ENCODE measurements at regions not wholly inside any gene's neighbourhood (a gene's known extent, or its start where the extent isn't known, plus 50 kb on each side); places are given as distances from the start of the nearest gene placed in this dataset.

GRCh38 chr7:47028284-47028683 lies 553.6 kb downstream of the TNS3 start:
- Histone ChIP-seq H2AFZ (ENCODE audit: low read depth, low read length) (no peak overlapping the region), H4K20me1 (ENCODE audit: insufficient read depth, low read length) (no peaks in the 10 kb centered on the region), H3K27ac (ENCODE audit: low read depth, low read length) (no peak overlapping the region), H3K9ac (ENCODE audit: low read length) (no peak overlapping the region), H3K27me3 (ENCODE audit: insufficient read depth, low read length) (no peaks in the 10 kb centered on the region), H3K36me3 (ENCODE audit: insufficient read depth, low read length) (no peaks in the 10 kb centered on the region), H3K79me2 (ENCODE audit: insufficient read depth, low read length) (no peaks in the 10 kb centered on the region), H3K4me2 (ENCODE audit: low read length) (no peak overlapping the region), H3K9me3 (ENCODE audit: insufficient read depth, low read depth, low read length) (no peaks in the 10 kb centered on the region), H3K4me1 (ENCODE audit: insufficient read depth, low read length) (no peaks in the 10 kb centered on the region), H3K4me3 (ENCODE audit: insufficient read depth, low read depth, low read length) (no peak overlapping the region)
- H3K9me3 Mint-ChIP-seq (ENCODE audit: unreplicated experiment): no peaks in the 10 kb centered on the region
- no peak for DNase-seq (ENCODE audit: low read depth)
- TF ChIP-seq, protein P1, sequence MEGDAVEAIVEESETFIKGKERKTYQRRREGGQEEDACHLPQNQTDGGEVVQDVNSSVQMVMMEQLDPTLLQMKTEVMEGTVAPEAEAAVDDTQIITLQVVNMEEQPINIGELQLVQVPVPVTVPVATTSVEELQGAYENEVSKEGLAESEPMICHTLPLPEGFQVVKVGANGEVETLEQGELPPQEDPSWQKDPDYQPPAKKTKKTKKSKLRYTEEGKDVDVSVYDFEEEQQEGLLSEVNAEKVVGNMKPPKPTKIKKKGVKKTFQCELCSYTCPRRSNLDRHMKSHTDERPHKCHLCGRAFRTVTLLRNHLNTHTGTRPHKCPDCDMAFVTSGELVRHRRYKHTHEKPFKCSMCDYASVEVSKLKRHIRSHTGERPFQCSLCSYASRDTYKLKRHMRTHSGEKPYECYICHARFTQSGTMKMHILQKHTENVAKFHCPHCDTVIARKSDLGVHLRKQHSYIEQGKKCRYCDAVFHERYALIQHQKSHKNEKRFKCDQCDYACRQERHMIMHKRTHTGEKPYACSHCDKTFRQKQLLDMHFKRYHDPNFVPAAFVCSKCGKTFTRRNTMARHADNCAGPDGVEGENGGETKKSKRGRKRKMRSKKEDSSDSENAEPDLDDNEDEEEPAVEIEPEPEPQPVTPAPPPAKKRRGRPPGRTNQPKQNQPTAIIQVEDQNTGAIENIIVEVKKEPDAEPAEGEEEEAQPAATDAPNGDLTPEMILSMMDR (IDR thresholded peaks at IDR 0.05; ENCODE audit: insufficient read depth, low read depth, low read length): no peak
- TF ChIP-seq EZH2 (IDR thresholded peaks at IDR 0.05; ENCODE audit: insufficient read depth, low read length): no peak
- FAIRE-seq: no peak
- H3K4me1 Mint-ChIP-seq (ENCODE audit: low read depth, unreplicated experiment): no peaks in the 10 kb centered on the region
- H3K4me3 Mint-ChIP-seq (ENCODE audit: unreplicated experiment): no peak overlapping the region
- H3K27me3 Mint-ChIP-seq (ENCODE audit: low read depth, unreplicated experiment): no peaks in the 10 kb centered on the region
- no peak overlapping the region for H3K27ac Mint-ChIP-seq (ENCODE audit: unreplicated experiment)
- H3K36me3 Mint-ChIP-seq (ENCODE audit: low read depth, unreplicated experiment): no peaks in the 10 kb centered on the region

DNA sequence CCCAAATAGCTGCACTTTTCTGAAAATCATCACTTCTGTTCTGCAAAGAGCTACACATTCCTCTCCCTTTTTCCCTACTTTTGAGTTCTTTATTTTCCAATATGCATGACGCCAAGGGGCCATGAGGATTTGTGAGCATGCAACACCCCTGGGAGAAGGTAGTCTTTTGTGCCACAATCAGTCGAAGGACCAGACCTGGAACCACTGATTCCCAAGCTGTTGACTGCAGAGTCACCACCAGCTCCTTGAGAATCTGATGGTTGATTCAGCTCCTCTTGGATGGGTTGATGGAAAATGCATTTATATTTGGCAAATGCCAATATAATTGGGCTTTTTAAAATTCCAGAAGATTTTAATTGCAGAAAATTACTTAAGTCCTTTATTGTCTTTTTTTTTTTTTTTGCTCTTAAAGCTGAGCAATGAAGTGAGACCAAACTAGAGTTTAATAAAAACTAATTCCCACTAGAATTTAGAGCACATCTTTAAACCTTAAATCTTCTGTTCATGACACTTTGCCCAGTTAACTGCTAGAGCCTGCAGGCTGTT lies 554.1 kb downstream of the TNS3 start:
- no peak for FAIRE-seq
- H2AFZ ChIP-seq (ENCODE audit: low read depth, low read length): no peak overlapping the region
- TF ChIP-seq EZH2 (IDR thresholded peaks at IDR 0.05; ENCODE audit: insufficient read depth, low read length): no peak
- TF ChIP-seq, protein P1 (IDR thresholded peaks at IDR 0.05; ENCODE audit: insufficient read depth, low read depth, low read length): no peak
- H3K4me2 ChIP-seq (ENCODE audit: low read length): no peak overlapping the region
- H3K9me3 Mint-ChIP-seq (ENCODE audit: unreplicated experiment): no peaks in the 10 kb centered on the region
- no peak overlapping the region for H3K4me3 Mint-ChIP-seq (ENCODE audit: unreplicated experiment)
- H3K36me3 ChIP-seq (ENCODE audit: insufficient read depth, low read length): no peaks in the 10 kb centered on the region
- no peaks in the 10 kb centered on the region for H3K4me1 Mint-ChIP-seq (ENCODE audit: low read depth, unreplicated experiment)
- no peak overlapping the region for H3K27ac Mint-ChIP-seq (ENCODE audit: unreplicated experiment)
- no peaks in the 10 kb centered on the region for H3K4me1 ChIP-seq (ENCODE audit: insufficient read depth, low read length)
- H3K27ac ChIP-seq (ENCODE audit: low read depth, low read length): no peak overlapping the region
- no peaks in the 10 kb centered on the region for H3K27me3 ChIP-seq (ENCODE audit: insufficient read depth, low read length)
- no peaks in the 10 kb centered on the region for H4K20me1 ChIP-seq (ENCODE audit: insufficient read depth, low read length)
- no peak for DNase-seq (ENCODE audit: low read depth)
- no peaks in the 10 kb centered on the region for H3K9me3 ChIP-seq (ENCODE audit: insufficient read depth, low read depth, low read length)
- no peak overlapping the region for H3K4me3 ChIP-seq (ENCODE audit: insufficient read depth, low read depth, low read length)
- no peak overlapping the region for H3K9ac ChIP-seq (ENCODE audit: low read length)
- no peaks in the 10 kb centered on the region for H3K36me3 Mint-ChIP-seq (ENCODE audit: low read depth, unreplicated experiment)
- H3K27me3 Mint-ChIP-seq (ENCODE audit: low read depth, unreplicated experiment): no peaks in the 10 kb centered on the region
- H3K79me2 ChIP-seq (ENCODE audit: insufficient read depth, low read length): no peaks in the 10 kb centered on the region

- DNase-seq (ENCODE audit: low read depth): no peak
- H3K4me3 Mint-ChIP-seq (ENCODE audit: unreplicated experiment): no peak overlapping the region
- Histone ChIP-seq H3K4me2 (ENCODE audit: low read length) (no peak overlapping the region), H3K79me2 (ENCODE audit: insufficient read depth, low read length) (no peaks in the 10 kb centered on the region), H3K27ac (ENCODE audit: low read depth, low read length) (no peak overlapping the region), H3K27me3 (ENCODE audit: insufficient read depth, low read length) (no peaks in the 10 kb centered on the region), H3K4me1 (ENCODE audit: insufficient read depth, low read length) (no peaks in the 10 kb centered on the region), H4K20me1 (ENCODE audit: insufficient read depth, low read length) (no peaks in the 10 kb centered on the region), H3K9ac (ENCODE audit: low read length) (no peak overlapping the region), H3K36me3 (ENCODE audit: insufficient read depth, low read length) (no peaks in the 10 kb centered on the region), H3K4me3 (ENCODE audit: insufficient read depth, low read depth, low read length) (no peak overlapping the region), H3K9me3 (ENCODE audit: insufficient read depth, low read depth, low read length) (no peaks in the 10 kb centered on the region), H2AFZ (ENCODE audit: low read depth, low read length) (no peak overlapping the region)
- H3K9me3 Mint-ChIP-seq (ENCODE audit: unreplicated experiment): no peaks in the 10 kb centered on the region
- H3K36me3 Mint-ChIP-seq (ENCODE audit: low read depth, unreplicated experiment): no peaks in the 10 kb centered on the region
- no peaks in the 10 kb centered on the region for H3K4me1 Mint-ChIP-seq (ENCODE audit: low read depth, unreplicated experiment)
- TF ChIP-seq, protein P1 (IDR thresholded peaks at IDR 0.05; ENCODE audit: insufficient read depth, low read depth, low read length): no peak
- no peak for TF ChIP-seq EZH2 (IDR thresholded peaks at IDR 0.05; ENCODE audit: insufficient read depth, low read length)
- H3K27me3 Mint-ChIP-seq (ENCODE audit: low read depth, unreplicated experiment): peaks cover 3% of the 10 kb centered on the region
- H3K27ac Mint-ChIP-seq (ENCODE audit: unreplicated experiment): no peak overlapping the region
- no peak for FAIRE-seq
These were observed 555.0 kb downstream of the TNS3 start for GRCh38 chr7:47026780-47027361.
